ENCODE measurements at regions not wholly inside any gene's neighbourhood (a gene's known extent, or its start where the extent isn't known, plus 50 kb on each side); places are given as distances from the start of the nearest gene placed in this dataset.
"Not testable (repeated sequence)": the region's sequence is repeated elsewhere in the genome, so short reads cannot be mapped to it uniquely, and the experiment has no call there.

GRCh38 chr11:95412074-95412473 is 181.1 kb upstream of the SESN3 start:
- no peak overlapping the region for H3K4me3 ChIP-seq
- no peaks in the 10 kb centered on the region for H3K9me3 ChIP-seq
- 45% methylated on average over 3 of the region's 3 CpGs for WGBS
- no peak overlapping the region for H3K27ac ChIP-seq
- H3K27me3 ChIP-seq, result no peaks in the 10 kb centered on the region
- peaks cover 4% of the 10 kb centered on the region for H3K4me1 ChIP-seq
- no peaks in the 10 kb centered on the region for H3K36me3 ChIP-seq
- no peak for DNase-seq (ENCODE audit: low spot score in 2 of 2)
- no peak for TF ChIP-seq EP300 (IDR thresholded peaks at IDR 0.05)
- no peak for TF ChIP-seq CTCF (IDR thresholded peaks at IDR 0.05)
- no peak for TF ChIP-seq POLR2A (IDR thresholded peaks at IDR 0.05)
- no peak for TF ChIP-seq POLR2AphosphoS5 (IDR thresholded peaks at IDR 0.05)

- H3K4me3 ChIP-seq; DNase-seq (ENCODE audit: low spot score in 2 of 2); H3K27ac ChIP-seq; H3K27me3 ChIP-seq; H3K9me3 ChIP-seq; H3K4me1 ChIP-seq; H3K36me3 ChIP-seq: not testable (repeated sequence)
Measured at GRCh38 chr11:95410707-95411106, 179.7 kb upstream of the SESN3 start.

GRCh38 chr11:95406271-95406670 is 175.3 kb upstream of the SESN3 start:
- H3K27ac ChIP-seq, result no peak overlapping the region
- WGBS, result 63% methylated on average over 1 of the region's 1 CpG
- H3K9me3 ChIP-seq, result no peaks in the 10 kb centered on the region
- H3K27me3 ChIP-seq, result no peaks in the 10 kb centered on the region
- H3K36me3 ChIP-seq, result no peaks in the 10 kb centered on the region
- H3K4me3 ChIP-seq, result no peak overlapping the region
- TF ChIP-seq POLR2AphosphoS5 (IDR thresholded peaks at IDR 0.05) (no peak), POLR2A (IDR thresholded peaks at IDR 0.05) (no peak), CTCF (IDR thresholded peaks at IDR 0.05) (no peak), EP300 (IDR thresholded peaks at IDR 0.05) (no peak)
- no peaks in the 10 kb centered on the region for H3K4me1 ChIP-seq
- DNase-seq (ENCODE audit: low spot score in 2 of 2), result no peak

- Histone ChIP-seq H3K4me3 (no peak overlapping the region), H3K4me1 (no peaks in the 10 kb centered on the region), H3K36me3 (no peaks in the 10 kb centered on the region), H3K27ac (no peak overlapping the region), H3K27me3 (no peaks in the 10 kb centered on the region), H3K9me3 (no peaks in the 10 kb centered on the region)
- 71% methylated on average over 4 of the region's 4 CpGs for WGBS
- no peak for DNase-seq (ENCODE audit: low spot score in 2 of 2)
- TF ChIP-seq CTCF (IDR thresholded peaks at IDR 0.05), result no peak
- TF ChIP-seq EP300 (IDR thresholded peaks at IDR 0.05), result no peak
- TF ChIP-seq POLR2AphosphoS5 (IDR thresholded peaks at IDR 0.05), result no peak
- no peak for TF ChIP-seq POLR2A (IDR thresholded peaks at IDR 0.05)
Measured at GRCh38 chr11:95404370-95404769, 173.4 kb upstream of the SESN3 start.

GRCh38 chr11:95398437-95399112 is 167.6 kb upstream of the SESN3 start:
- no peaks in the 10 kb centered on the region for H3K27me3 ChIP-seq
- no peak overlapping the region for H3K27ac ChIP-seq
- TF ChIP-seq POLR2A (IDR thresholded peaks at IDR 0.05), result no peak
- H3K4me1 ChIP-seq, result no peaks in the 10 kb centered on the region
- peaks cover 5% of the 10 kb centered on the region for H3K9me3 ChIP-seq
- no peaks in the 10 kb centered on the region for H3K36me3 ChIP-seq
- no peak for DNase-seq (ENCODE audit: low spot score in 2 of 2)
- WGBS, result 84% methylated on average over 3 of the region's 3 CpGs
- H3K4me3 ChIP-seq, result no peak overlapping the region

GRCh38 chr11:95392644-95393043 is 161.6 kb upstream of the SESN3 start:
- no peak for DNase-seq (ENCODE audit: low spot score in 2 of 2)
- H3K27ac ChIP-seq, result no peak overlapping the region
- 96% methylated on average over 1 of the region's 1 CpG for WGBS
- H3K27me3 ChIP-seq, result no peaks in the 10 kb centered on the region
- peaks cover 5% of the 10 kb centered on the region for H3K9me3 ChIP-seq
- H3K4me1 ChIP-seq, result no peaks in the 10 kb centered on the region
- H3K36me3 ChIP-seq, result no peaks in the 10 kb centered on the region
- TF ChIP-seq POLR2A (IDR thresholded peaks at IDR 0.05), result no peak
- no peak for TF ChIP-seq POLR2AphosphoS5 (IDR thresholded peaks at IDR 0.05)
- TF ChIP-seq EP300 (IDR thresholded peaks at IDR 0.05), result no peak
- TF ChIP-seq CTCF (IDR thresholded peaks at IDR 0.05), result no peak
- no peak overlapping the region for H3K4me3 ChIP-seq
